ENCODE measurements at regions not wholly inside any gene's neighbourhood (a gene's known extent, or its start where the extent isn't known, plus 50 kb on each side); places are given as distances from the start of the nearest gene placed in this dataset.
A peak's percentile ranks its signal among the peaks of the same experiment; 100 is the strongest.
"Not testable (repeated sequence)": the region's sequence is repeated elsewhere in the genome, so short reads cannot be mapped to it uniquely, and the experiment has no call there.

- no peak for DNase-seq
Observed at GRCh38 chrX:1009771-1010170, 202.7 kb downstream of the CRLF2 start.

DNA sequence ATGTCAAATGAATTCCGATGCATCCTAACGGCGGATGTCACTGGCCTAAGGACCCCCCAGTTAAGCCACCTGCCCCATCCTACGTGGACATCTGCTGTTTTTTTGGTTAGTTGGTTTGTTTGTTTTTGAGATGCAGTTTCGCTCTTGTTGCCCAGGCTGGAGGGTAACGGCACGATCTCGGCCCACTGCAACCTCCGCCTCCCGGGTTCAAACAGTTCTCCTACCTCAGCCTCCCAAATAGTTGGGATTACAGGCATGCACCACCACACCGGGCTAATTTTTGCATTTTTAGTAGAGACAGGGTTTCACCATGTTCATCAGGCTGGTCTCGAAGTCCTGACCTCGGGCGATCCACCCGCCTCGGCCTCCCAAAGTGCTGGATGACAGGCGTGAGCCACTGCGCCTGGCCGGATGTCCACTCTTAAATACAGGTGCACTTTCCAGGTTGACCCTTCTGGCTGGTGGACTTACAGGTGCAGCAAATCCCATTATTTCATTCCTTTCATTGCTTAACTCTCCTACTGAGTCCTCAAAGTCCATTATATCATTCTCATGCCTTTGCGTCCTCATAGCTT lies 206.2 kb downstream of the CRLF2 start:
- no peak for DNase-seq

DNA sequence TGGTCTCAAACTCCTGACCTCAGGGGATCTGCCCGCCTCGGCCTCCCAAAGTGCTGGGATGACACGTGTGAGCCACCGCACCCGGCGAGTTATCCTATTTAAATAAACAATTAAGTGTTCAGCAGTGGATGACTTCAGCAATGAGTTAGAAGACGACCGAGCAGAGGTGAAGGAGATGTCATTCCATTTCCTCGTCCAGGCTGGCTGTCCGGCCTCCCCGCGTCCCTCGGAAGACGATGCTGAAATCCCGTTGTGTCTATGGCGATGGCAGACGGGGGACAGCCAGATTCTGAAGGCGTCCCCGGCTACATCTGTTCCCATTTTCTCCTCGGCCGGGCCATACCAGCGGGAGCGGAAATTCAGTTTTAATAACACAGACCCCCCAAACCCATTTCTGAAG lies 209.8 kb downstream of the CRLF2 start:
- DNase-seq, result no peak

DNA sequence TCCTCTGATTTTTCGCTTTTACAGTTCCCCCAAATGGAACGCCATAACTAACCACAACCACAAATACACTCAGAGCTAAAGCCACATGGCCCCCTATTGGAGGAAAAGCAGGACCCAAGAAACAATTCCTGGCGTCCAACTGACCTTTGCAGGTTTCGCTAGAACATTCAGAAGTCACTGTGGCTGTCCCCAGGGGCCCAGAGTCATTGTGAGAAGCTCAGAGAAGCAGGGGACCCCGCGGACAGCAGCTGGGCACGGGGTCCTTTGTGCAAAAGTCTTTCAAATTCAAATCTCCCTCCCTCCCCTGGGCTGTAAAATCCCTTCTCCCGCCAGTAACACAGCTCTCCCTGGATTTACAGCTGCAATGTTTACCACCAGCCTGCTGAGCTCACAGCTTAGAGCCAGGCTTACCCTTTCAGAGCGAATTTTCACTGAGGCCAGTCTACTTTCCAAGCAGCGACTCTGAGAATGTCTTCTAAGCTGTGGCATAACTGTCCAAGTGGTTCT lies 214.8 kb downstream of the CRLF2 start:
- no peak for DNase-seq

- no peak for DNase-seq
Observed at GRCh38 chrX:994780-995179, 217.7 kb downstream of the CRLF2 start.

GRCh38 chrX:989959-990510 lies 222.4 kb downstream of the CRLF2 start:
- peak; percentile 79 for DNase-seq

DNA sequence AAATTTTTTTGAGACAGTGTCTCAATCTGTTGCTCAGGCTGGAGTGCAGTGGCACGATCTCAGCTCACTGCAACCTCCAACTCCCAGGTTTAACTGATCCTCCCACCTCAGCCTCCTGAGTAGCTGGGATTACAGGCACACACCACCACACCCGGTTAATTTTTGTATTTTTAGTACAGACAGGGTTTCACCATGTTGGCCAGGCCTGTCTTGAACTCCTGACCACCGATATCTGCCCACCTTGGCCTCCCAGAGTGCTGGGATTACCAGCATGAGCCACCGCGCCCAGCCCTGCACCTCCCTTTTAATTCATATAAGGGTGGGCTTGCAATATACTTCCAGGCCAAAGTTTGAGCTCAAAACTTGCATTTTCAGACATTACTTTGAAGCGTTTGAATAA lies 223.9 kb downstream of the CRLF2 start:
- not testable (repeated sequence) for DNase-seq

DNA sequence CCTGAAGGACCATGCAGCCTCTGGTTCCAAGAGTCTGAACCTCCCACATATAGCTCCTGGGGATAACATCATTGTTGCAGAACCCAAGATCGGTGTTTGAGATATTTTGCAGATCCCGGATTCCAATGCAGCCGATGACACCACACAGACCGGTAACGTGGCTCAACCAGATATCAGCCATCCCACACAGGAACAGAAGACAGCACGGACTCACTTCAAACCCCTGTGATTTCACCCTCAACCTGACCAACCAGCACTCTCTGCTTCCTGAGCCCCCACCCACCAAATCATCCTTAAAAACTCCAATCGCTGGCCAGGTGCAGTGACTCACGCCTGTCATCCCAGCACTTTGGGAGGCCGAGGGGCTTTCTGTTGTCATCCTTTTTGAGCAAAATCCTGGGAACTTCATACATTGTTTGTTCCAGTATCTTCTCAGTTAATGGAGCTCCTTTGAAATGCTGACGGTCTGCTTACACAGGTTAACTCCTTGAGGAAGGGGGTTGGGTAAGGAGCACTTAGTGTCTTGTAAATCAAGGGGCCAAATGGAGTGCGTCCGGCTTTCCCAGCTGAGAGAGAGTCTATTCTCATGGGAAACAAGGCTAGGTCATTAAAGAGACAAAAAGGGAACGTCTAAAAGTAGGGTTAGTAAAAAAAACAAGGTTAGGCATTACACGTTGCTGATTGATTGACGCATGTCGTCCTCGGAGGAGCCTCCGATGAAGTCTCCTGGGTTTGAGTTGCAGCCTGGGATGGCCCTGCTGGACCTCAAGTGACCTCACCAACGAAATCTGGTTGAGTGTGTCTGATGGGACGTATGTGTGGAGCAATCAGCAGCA lies 230.4 kb downstream of the CRLF2 start:
- no peak for DNase-seq

DNA sequence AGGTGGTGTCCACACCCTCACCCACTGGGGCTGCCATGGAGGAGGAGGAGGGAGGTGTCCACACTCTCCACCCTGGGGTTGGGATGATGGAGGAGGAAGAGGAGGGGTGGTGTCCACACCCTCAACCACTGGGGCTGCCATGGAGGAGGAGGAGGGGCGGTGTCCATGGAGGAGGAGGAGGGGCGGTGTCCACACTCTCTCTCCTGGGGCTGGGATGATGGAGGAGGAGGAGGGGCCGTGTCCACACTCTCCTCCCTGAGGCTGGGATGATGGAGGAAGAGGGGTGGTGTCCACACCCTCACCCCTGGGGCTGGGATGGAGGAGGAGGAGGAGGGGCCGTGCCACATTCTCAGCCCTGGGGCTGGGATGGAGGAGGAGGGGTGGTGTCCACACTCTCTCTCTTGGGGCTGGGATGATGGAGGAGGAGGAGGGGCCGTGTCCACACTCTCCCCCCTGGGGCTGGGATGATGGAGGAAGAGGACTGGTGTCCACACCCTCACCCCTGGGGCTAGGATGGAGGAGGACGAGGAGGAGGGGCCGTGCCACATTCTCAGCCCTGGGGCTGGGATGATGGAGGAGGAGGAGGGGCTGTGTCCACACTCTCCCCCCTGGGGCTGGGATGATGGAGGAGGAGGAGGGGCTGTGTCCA lies 231.7 kb downstream of the CRLF2 start:
- DNase-seq, result no peak

DNA sequence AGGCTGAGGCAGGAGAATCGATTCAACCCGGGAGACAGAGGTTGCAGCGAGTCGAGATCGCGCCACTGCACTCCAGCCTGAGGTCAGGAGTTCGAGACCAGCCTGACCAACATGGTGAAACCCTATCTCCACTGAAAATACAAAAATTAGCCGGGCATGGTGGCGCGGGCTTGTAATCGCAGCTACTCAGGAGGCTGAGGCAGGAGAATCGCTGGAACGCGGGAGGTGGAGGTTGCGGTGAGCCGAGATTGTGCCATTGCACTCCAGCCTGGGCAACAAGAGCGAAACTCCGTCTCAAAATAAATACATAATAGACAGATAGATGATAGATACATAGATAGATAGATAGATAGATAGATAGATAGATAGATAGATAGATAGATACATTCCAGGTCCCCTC lies 233.3 kb downstream of the CRLF2 start:
- not testable (repeated sequence) for DNase-seq

DNA sequence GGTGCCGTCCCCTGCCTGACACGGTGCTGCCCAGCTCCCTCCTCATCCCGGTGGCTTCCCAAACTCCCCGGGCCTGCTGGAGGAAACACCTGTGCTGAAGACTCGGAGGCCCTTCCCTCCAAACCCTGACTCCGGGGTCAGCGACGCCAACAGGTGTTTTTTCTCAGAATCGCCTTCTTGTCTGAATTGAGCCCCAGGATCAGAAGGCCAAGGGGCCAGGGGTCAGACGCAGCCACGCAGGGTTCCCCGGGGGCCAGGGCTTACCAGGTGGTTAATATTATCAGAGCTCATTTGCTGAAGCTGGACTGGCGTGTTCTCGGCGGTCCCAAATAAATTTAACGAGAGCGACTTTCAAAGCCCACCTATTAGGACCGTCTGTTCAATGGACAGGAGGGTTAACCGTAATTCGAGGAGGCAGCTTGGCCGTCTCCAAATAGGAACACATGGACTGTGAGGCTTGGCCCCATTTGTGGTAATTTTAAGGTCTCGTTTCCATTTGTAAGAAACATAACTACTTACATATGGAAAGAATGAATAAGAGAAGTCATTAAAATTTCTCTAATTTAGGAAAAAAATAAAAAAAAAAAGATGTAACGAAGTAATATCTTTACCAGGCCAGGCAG lies 239.3 kb downstream of the CRLF2 start:
- no peak for DNase-seq

- DNase-seq, result no peak
Observed at GRCh38 chrX:968148-968965, 244.1 kb downstream of the CRLF2 start.

- no peak for DNase-seq
Observed at GRCh38 chrX:966396-967070, 245.9 kb downstream of the CRLF2 start.

DNA sequence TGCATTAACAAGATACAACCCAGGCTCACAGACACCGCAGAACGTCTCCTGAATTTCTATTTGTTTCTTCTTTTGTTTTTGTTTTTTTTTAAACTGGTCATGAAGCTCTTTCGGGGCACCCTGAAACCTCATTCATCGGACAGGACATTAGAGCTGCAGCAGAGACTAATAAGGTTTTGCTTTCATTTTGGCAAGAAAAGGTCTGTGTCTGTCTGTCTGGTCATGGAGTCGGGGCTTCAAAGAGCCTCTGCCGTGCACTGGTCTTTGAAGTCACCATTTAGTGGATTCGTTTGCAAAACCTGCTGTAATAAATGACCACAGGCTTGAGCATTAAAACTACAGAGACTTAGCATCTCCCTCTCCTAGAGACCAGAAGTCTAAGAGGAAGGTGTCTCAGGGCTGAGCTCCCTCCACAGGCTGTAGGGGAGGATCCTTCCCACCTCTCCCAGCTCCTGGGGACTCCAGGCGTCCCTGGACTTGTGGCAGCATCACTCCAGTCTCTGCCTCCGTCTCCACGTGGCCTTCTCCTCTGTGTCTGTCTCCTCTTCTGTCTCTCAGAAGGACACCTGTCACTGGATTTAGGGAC lies 247.5 kb downstream of the CRLF2 start:
- no peak for DNase-seq

GRCh38 chrX:960821-961220 lies 251.6 kb downstream of the CRLF2 start:
- DNase-seq, result no peak

- DNase-seq, result no peak
Observed at GRCh38 chrX:959595-959994, 252.9 kb downstream of the CRLF2 start.

DNA sequence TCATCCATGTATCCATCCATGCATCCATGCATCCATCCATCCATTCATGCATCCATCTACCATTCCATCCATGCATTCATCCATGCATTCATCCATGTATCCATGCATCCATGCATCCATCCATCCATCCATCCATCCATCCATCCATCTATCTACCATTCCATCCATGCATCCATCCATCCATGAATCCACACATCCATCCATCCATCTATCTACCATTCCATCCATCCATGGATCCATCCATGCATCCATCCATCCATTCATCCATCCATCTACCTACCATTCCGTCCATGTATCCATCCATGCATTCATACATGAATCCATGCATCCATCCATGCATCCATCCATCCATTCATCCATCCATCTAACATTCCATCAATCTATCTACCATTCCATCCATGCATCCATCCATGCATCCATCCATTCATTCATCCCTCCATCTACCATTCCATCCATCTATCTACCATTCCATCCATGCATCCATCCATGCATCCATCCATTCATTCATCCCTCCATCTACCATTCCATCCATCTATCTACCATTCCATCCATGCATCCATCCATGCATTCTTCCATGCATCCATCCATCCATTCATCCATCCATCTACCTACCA lies 257.2 kb downstream of the CRLF2 start:
- DNase-seq, result not testable (repeated sequence)

- DNase-seq, result no peak
Observed at GRCh38 chrX:953879-954482, 258.5 kb downstream of the CRLF2 start.

DNA sequence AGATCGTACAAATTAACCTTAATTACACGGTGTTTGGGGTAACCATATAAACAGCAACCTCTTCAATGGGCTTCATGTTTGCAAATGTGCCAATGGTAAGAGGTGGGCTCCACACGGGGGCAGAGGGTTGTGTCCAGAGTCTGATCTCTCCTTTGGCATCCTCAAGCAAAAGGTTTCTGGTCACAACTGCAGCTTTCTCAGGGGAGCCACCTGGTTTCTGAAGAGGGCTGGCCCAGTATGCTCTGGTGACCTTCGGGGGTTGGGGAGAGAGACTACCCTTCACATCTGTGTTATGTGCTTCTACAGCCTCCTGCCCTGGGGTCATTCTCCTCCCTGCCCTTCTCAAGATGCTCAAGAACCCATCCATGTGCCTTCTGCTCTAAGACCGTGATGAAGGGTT lies 259.6 kb downstream of the CRLF2 start:
- DNase-seq, result no peak

- DNase-seq, result not testable (repeated sequence)
Observed at GRCh38 chrX:947262-947661, 265.2 kb downstream of the CRLF2 start.

Data from CD4-positive, alpha-beta T cell treated with Interleukin-17A for 1 hour (primary cell).